Loucy (cell line): ENCODE measurements at regions not wholly inside any gene's neighbourhood (a gene's known extent, or its start where the extent isn't known, plus 50 kb on each side); places are given as distances from the start of the nearest gene placed in this dataset.

Experiments used
- H2AFZ ChIP-seq: fragments of 200-600 bp; sonication (generic); 2 replicates; pipeline ENCODE4 v1.6.0; 2016; ENCODE audit warnings: antibody characterized with exemption, mild to moderate bottlenecking, low read length, moderate library complexity
- H3F3A ChIP-seq: fragments of 200-600 bp; 2 replicates; pipeline ENCODE4 v1.6.0; 2016; ENCODE audit warnings: antibody characterized with exemption, low read depth, mild to moderate bottlenecking
- H3K27me3 ChIP-seq: fragments of 200-600 bp; sonication (generic); 2 replicates; pipeline ENCODE4 v1.6.1; 2014; ENCODE audit warnings: low read length, mild to moderate bottlenecking; ENCODE audit not compliant: insufficient read depth, poor library complexity, severe bottlenecking
- H3K36me3 ChIP-seq: fragments of 200-600 bp; sonication (generic); 2 replicates; pipeline ENCODE4 v1.6.1; 2016; ENCODE audit warnings: low read length; ENCODE audit not compliant: insufficient read depth
- H3K4me1 ChIP-seq: fragments of 200-600 bp; sonication (generic); 2 replicates; pipeline ENCODE4 v1.5.1; 2014; ENCODE audit warnings: low read length, mild to moderate bottlenecking; ENCODE audit not compliant: insufficient read depth, poor library complexity, severe bottlenecking
- H3K4me2 ChIP-seq: fragments of 200-600 bp; sonication (generic); 2 replicates; pipeline ENCODE4 v1.6.0; 2014; ENCODE audit warnings: antibody characterized with exemption, low read length, low read depth, mild to moderate bottlenecking; ENCODE audit not compliant: poor library complexity, severe bottlenecking
- H3K4me3 ChIP-seq: fragments of 200-600 bp; sonication (generic); 2 replicates; pipeline ENCODE4 v1.5.1; 2014; ENCODE audit warnings: low read length, mild to moderate bottlenecking, mixed read lengths; ENCODE audit not compliant: poor library complexity, severe bottlenecking
- H3K79me2 ChIP-seq: fragments of 200-600 bp; sonication (generic); 2 replicates; pipeline ENCODE4 v1.6.1; 2014; ENCODE audit warnings: low read length; ENCODE audit not compliant: insufficient read depth
- H3K9ac ChIP-seq: fragments of 200-600 bp; sonication (generic); 2 replicates; pipeline ENCODE4 v1.6.0; 2014; ENCODE audit warnings: mild to moderate bottlenecking, low read depth, low read length, moderate library complexity; ENCODE audit not compliant: poor library complexity, severe bottlenecking
- H3K9me2 ChIP-seq: fragments of 200-600 bp; sonication (generic); replicated peaks from 2 replicates; pipeline ENCODE4 v1.6.1; 2016; ENCODE audit warnings: low read depth, low read length, mixed read lengths
- H3K9me3 ChIP-seq: fragments of 200-600 bp; sonication (generic); 2 replicates; pipeline ENCODE4 v1.6.1; 2014; ENCODE audit warnings: mild to moderate bottlenecking, antibody characterized with exemption, low read length, low read depth; ENCODE audit not compliant: insufficient read depth
- H4K20me1 ChIP-seq: fragments of 200-600 bp; sonication (generic); 2 replicates; pipeline ENCODE4 v1.6.0; 2014; ENCODE audit warnings: antibody characterized with exemption, low read length, mild to moderate bottlenecking; ENCODE audit not compliant: insufficient read depth, poor library complexity, severe bottlenecking
- CTCF ChIP-seq: fragments of 200-600 bp; sonication (generic); conservative IDR thresholded peaks from 2 replicates; pipeline ENCODE4 v1.5.1; 2014; ENCODE audit warnings: mild to moderate bottlenecking, antibody characterized with exemption, low read length
- EZH2phosphoT487 ChIP-seq: fragments of 200-600 bp; IDR thresholded peaks from 2 replicates; pipeline ENCODE4 v1.6.1; 2018; ENCODE audit warnings: antibody characterized with exemption, mild to moderate bottlenecking, moderate library complexity, borderline replicate concordance

DNA sequence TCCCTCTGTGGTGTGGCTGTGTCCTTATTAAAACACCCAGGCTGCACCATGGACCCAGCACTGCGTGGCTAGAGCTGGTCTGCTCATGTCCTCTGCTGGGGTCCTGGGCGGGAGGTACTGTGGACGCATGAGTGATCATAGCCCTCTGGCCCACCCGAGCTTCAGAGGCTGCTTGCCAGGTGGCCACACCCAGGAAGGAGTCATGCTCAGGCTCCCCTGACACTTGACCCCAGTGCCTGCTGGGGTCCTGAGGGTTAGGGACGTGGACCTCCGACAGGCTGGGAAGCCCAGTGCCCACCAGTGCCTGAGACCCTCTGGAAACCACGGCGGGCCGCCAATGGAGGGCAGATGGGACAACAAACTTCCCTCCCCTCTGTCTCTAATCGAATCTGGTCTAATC lies 66.3 kb upstream of the HS6ST1 start:
- H3K9me3 ChIP-seq = no peaks in the 10 kb centered on the region
- no peaks in the 10 kb centered on the region for H3K27me3 ChIP-seq
- peaks cover 21% of the 10 kb centered on the region for H3K4me1 ChIP-seq
- no peaks in the 10 kb centered on the region for H3F3A ChIP-seq
- no peaks in the 10 kb centered on the region for H4K20me1 ChIP-seq
- no peak overlapping the region for H3K9ac ChIP-seq
- no peak overlapping the region for H2AFZ ChIP-seq
- no peaks in the 10 kb centered on the region for H3K9me2 ChIP-seq
- H3K36me3 ChIP-seq = no peaks in the 10 kb centered on the region
- no peak for TF ChIP-seq CTCF
- TF ChIP-seq EZH2phosphoT487 = no peak
- H3K4me2 ChIP-seq = no peak overlapping the region
- no peaks in the 10 kb centered on the region for H3K79me2 ChIP-seq
- no peak overlapping the region for H3K4me3 ChIP-seq

GRCh38 chr2:128385365-128385764 lies 66.7 kb upstream of the HS6ST1 start:
- H3K4me3 ChIP-seq = no peak overlapping the region
- no peak overlapping the region for H3K9ac ChIP-seq
- H4K20me1 ChIP-seq = no peaks in the 10 kb centered on the region
- H3K27me3 ChIP-seq = no peaks in the 10 kb centered on the region
- H3K9me2 ChIP-seq = no peaks in the 10 kb centered on the region
- H3K79me2 ChIP-seq = no peaks in the 10 kb centered on the region
- no peak overlapping the region for H2AFZ ChIP-seq
- no peaks in the 10 kb centered on the region for H3K9me3 ChIP-seq
- H3K36me3 ChIP-seq = no peaks in the 10 kb centered on the region
- H3K4me1 ChIP-seq = peaks cover 21% of the 10 kb centered on the region
- TF ChIP-seq CTCF (no peak), EZH2phosphoT487 (no peak)
- H3F3A ChIP-seq = no peaks in the 10 kb centered on the region
- no peak overlapping the region for H3K4me2 ChIP-seq

DNA sequence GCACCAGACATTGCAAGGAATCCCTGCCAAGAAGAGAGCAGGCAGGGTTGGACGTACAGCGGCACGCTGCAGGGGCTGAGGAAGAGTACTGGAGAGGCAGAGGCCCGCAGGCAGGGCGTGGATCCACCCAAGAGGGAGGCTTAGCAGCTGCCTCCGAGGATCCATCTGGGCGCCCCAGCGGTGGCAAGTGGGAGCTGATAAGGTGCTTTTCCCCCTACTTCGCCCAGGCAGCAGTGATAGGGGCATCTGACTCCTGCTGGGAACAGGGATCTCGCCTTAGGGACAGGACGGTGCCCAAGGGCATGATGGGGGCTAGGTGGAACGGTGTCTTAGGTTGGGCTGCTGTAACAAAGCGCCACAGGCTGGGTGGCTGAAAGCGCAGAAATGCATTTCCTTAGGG lies 67.4 kb upstream of the HS6ST1 start:
- peaks cover 21% of the 10 kb centered on the region for H3K4me1 ChIP-seq
- H3K4me2 ChIP-seq = no peak overlapping the region
- TF ChIP-seq EZH2phosphoT487 (no peak), CTCF (no peak)
- no peaks in the 10 kb centered on the region for H3K36me3 ChIP-seq
- no peaks in the 10 kb centered on the region for H3F3A ChIP-seq
- H3K79me2 ChIP-seq = no peaks in the 10 kb centered on the region
- no peaks in the 10 kb centered on the region for H3K27me3 ChIP-seq
- no peaks in the 10 kb centered on the region for H4K20me1 ChIP-seq
- H2AFZ ChIP-seq = no peak overlapping the region
- no peak overlapping the region for H3K4me3 ChIP-seq
- H3K9me3 ChIP-seq = no peaks in the 10 kb centered on the region
- no peak overlapping the region for H3K9ac ChIP-seq
- no peaks in the 10 kb centered on the region for H3K9me2 ChIP-seq
